ENCODE measurements at regions not wholly inside any gene's neighbourhood (a gene's known extent, or its start where the extent isn't known, plus 50 kb on each side); places are given as distances from the start of the nearest gene placed in this dataset.

DNA sequence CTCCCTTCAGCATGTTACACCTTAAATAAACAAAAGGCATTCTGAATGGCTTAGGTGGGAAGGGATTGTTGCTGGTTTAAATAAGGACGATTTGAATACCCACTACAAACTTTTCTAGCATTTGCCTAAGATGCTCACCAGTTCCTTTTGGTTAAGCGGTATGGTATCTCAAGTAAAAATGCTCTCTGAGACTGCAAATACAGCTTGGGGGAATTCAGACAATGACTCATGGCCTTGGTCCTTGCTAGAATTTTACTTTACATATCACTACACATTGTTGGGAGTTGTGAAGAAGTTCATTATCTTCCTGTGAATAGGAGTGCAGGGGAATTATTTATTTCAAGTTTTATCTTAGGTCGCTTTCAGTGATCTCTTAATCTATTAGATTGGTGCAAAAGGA lies 670.7 kb downstream of the UTRN start:
- no peak for TF ChIP-seq POLR2A (IDR thresholded peaks at IDR 0.05; ENCODE audit: low read length)
- TF ChIP-seq GATA1 (IDR thresholded peaks at IDR 0.05; ENCODE audit: low read depth, low read length) = no peak
